ENCODE measurements at regions not wholly inside any gene's neighbourhood (a gene's known extent, or its start where the extent isn't known, plus 50 kb on each side); places are given as distances from the start of the nearest gene placed in this dataset.
A peak's percentile ranks its signal among the peaks of the same experiment; 100 is the strongest.

- DNase-seq: no peak
These were observed 278.8 kb upstream of the PLXNA2 start for GRCh38 chr1:208523007-208523406.

- no peak for DNase-seq
These were observed 280.2 kb upstream of the PLXNA2 start for GRCh38 chr1:208524376-208524775.

- no peak for DNase-seq
These were observed 280.7 kb upstream of the PLXNA2 start for GRCh38 chr1:208524925-208525324.

- DNase-seq: no peak
These were observed 281.2 kb upstream of the PLXNA2 start for GRCh38 chr1:208525417-208525816.

- no peak for DNase-seq
These were observed 282.5 kb upstream of the PLXNA2 start for GRCh38 chr1:208526613-208527125.

DNA sequence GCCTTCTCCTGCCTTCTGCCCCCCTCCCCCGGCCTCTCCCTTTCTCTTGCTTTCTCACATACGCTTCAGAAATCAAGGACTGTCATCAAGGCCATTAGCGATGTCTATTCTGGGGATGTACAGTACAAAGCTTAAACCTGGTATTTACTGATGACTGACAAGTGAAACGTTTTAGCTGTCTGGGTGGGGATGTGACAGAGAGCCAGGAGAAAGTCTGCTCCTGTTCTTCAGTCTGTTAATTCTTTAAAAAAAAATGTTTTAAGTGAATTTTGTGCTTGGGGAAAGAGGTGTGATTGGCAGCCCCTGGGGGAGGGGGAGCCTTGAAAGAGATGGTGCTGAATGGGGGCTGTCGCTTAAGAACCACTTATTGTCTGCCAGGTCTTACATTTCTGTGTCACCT, 283.0 kb upstream of the PLXNA2 start:
- DNase-seq: no peak

GRCh38 chr1:208528578-208529240, 284.5 kb upstream of the PLXNA2 start:
- DNase-seq: no peak

DNA sequence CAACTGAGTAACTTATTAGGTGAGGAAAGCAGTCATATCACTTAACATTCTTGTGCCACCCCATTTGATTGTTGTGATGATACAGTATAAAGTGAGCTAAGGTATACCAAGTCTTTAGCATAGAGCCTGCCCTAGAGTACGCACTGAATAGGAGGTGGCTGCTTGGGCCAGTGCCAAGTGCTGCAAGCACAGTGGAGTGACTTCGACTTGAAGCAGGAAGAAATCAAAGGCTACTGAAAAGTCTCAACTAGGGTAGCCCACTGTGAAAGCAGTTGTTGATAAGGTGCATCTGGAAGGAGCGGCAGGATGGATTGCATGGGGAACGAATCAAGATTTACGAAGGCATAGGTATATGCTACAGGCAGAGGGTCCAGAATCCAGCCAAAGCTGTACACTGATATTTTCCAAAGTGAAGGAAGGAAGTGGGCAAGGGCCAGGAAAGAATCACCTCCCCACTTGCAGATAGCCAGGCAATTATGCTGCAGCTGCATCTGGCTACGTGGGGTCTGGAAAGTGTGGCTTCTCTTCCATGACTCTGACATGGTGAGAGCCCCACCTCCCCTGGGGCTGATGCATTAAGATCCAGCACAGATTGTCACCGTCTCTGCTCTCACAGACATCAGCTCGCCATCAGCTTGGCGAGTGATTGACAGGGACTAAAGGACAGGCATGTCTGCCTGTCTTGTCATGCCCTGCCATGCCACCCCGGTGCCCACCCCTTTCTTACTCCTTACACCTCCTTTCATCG, 287.0 kb upstream of the PLXNA2 start:
- peak; percentile 1 for DNase-seq

GRCh38 chr1:208533746-208534598, 289.8 kb upstream of the PLXNA2 start:
- no peak for DNase-seq

DNA sequence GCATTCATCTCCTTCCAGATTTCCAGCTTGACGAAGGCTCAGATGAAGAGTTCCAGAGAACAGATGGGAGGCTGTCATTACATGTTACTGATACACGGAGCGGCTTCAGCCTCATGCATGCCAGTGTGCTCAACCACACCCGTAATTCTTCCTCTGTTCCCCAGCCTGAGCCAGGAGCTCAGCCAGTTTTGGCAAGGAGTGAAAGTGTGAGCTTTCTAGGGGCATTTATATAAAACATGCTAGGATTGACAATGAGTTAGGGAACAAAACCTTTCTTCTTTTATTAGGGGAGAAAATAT, 290.4 kb upstream of the PLXNA2 start:
- DNase-seq: no peak

- DNase-seq: no peak
These were observed 290.8 kb upstream of the PLXNA2 start for GRCh38 chr1:208534979-208535378.

- DNase-seq: no peak
These were observed 291.3 kb upstream of the PLXNA2 start for GRCh38 chr1:208535511-208535910.

GRCh38 chr1:208536212-208536611, 292.0 kb upstream of the PLXNA2 start:
- DNase-seq: no peak

GRCh38 chr1:208537198-208537597, 293.0 kb upstream of the PLXNA2 start:
- no peak for DNase-seq

DNA sequence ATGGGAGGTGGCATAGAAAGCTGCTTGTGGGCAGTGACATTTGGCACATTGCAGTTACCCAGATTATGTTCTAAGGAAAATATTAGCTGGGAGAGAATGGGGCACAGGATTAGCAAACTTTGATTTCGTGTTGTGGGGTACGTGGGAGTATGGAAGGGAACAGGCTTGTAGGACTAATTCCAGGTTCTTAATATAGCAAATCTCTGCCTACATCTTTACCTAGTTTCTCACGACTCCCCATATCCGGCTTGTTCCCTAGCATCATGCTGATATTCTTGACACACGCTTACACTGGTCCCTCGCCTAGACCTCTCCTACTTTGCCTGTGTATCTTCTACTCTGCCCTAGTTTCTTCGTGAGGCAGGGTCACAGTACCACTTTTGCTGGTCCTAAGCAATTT, 293.9 kb upstream of the PLXNA2 start:
- DNase-seq: no peak

- peak; percentile 12 for DNase-seq
These were observed 294.4 kb upstream of the PLXNA2 start for GRCh38 chr1:208538587-208538986.

DNA sequence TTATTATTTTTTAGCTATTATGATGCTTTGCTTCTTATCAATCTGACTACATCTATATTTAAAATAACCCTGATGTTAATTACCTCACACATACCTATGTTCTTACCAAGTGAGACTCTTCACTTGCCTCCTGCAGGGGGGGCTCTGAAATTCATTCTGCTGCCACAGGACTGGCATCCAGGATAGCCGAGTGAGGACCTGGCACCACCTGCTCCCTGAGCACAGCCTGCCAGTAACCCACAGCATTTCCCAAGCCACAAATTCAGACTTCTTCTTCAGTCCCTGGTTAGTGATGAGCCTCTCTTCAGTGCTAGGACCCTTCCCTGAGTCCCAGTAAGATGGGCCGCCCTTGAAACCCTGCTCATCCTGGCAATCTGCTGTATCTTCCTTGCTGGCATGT, 296.5 kb upstream of the PLXNA2 start:
- DNase-seq: no peak

DNA sequence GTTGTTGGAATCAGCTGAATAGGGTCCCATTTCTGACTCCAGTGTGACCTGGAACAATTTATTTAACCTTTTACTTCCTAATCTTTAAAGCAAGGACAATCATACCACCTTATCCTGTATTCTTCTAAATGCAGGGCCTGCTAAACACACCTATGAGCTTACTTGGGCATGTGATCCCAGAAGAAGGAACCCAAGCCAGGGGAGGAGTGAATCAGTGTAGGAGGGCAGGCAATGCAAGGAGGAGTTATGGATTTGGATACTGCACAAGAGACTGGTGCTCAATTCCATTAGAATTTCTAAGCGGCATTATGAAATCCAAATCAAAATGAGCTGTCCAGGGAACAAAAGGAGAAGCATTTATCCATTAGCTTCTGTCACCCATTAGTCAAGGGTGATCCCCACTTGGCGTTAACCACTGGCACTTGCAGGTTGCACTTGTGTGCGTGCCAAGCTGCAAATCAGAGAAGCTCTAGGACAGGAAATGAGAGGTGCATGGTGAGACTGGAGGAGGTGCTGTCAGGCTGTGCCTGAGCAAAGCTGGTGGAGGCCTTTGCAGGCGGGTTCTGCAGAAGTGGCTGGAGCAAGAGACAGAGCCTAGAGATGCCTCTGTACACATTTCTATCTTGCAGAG, 297.2 kb upstream of the PLXNA2 start:
- no peak for DNase-seq

GRCh38 chr1:208542309-208542708, 298.1 kb upstream of the PLXNA2 start:
- DNase-seq: no peak

- no peak for DNase-seq
These were observed 299.9 kb upstream of the PLXNA2 start for GRCh38 chr1:208544053-208544452.

- no peak for DNase-seq
These were observed 300.6 kb upstream of the PLXNA2 start for GRCh38 chr1:208544794-208545193.

- no peak for DNase-seq
These were observed 306.8 kb upstream of the PLXNA2 start for GRCh38 chr1:208551024-208551423.

- DNase-seq: no peak
These were observed 307.6 kb upstream of the PLXNA2 start for GRCh38 chr1:208551633-208552320.

All from COR-L47 (cell line).